IMR-90 (cell line): ENCODE measurements at regions not wholly inside any gene's neighbourhood (a gene's known extent, or its start where the extent isn't known, plus 50 kb on each side); places are given as distances from the start of the nearest gene placed in this dataset.

Experiments
- ATAC-seq: fragments of 200-7000 bp; cut with Tn5 transposase; 2 replicates; pipeline ENCODE4 v1.9.1; 2020; ENCODE audit warnings: low read depth, mild to moderate bottlenecking, moderate library complexity
- BruUV-seq: library from RNA; stranded (reverse); fragments of 400-500 nt; replicated peaks from 2 replicates; lab custom pipeline; 2021; lab: Mats Ljungman, UMichigan
- CTCF ChIA-PET: fragments of 300-600 bp; formaldehyde crosslinking; extraction: SDS; loops from one replicate; lab custom pipeline; 2021; ENCODE audit warnings: antibody characterized with exemption; lab: Yijun Ruan, JAX
- POLR2A ChIA-PET: fragments of 300-600 bp; sonication (Branson Sonifier 250); formaldehyde crosslinking; loops from one replicate; lab custom pipeline; 2022; ENCODE audit warnings: antibody characterized with exemption; ENCODE audit not compliant: unreplicated experiment; lab: Charles Lee
- DNase-seq: peaks from one replicate; pipeline ENCODE4 v3.0.0; 2013
- H2AFZ ChIP-seq: replicated peaks from 2 replicates; pipeline ENCODE3; 2013; ENCODE audit warnings: low read length, mild to moderate bottlenecking; ENCODE audit not compliant: poor library complexity
- H2AK5ac ChIP-seq: 2 replicates; pipeline ENCODE4 v1.6.1; 2013; ENCODE audit warnings: low read depth, low read length, inconsistent platforms
- H2AK9ac ChIP-seq: replicated peaks from 2 replicates; pipeline ENCODE3; 2013; ENCODE audit warnings: mild to moderate bottlenecking, low read depth, low read length, moderate library complexity; ENCODE audit not compliant: poor library complexity
- H2BK120ac ChIP-seq: 2 replicates; pipeline ENCODE4 v1.6.1; 2013; ENCODE audit warnings: low read depth, low read length, inconsistent platforms
- H2BK15ac ChIP-seq: 3 replicates; pipeline ENCODE4 v1.6.1; 2013; ENCODE audit warnings: low read depth, low read length, inconsistent platforms
- H2BK20ac ChIP-seq: 2 replicates; pipeline ENCODE4 v1.6.1; 2013; ENCODE audit warnings: low read depth, mild to moderate bottlenecking, inconsistent platforms, low read length, moderate library complexity
- H2BK5ac ChIP-seq: 2 replicates; pipeline ENCODE4 v1.6.1; 2013; ENCODE audit warnings: mild to moderate bottlenecking, low read depth, low read length, inconsistent platforms; ENCODE audit not compliant: poor library complexity, severe bottlenecking
- H3K14ac ChIP-seq: replicated peaks from 2 replicates; pipeline ENCODE4 v1.6.1; 2013; ENCODE audit warnings: low read depth, low read length, inconsistent platforms
- H3K18ac ChIP-seq: 2 replicates; pipeline ENCODE4 v1.6.1; 2013; ENCODE audit warnings: low read depth, low read length, control low read depth
- H3K23ac ChIP-seq: 2 replicates; pipeline ENCODE4 v1.6.1; 2013; ENCODE audit warnings: low read depth, low read length, inconsistent platforms
- H3K27ac ChIP-seq: 2 replicates; pipeline ENCODE4 v1.5.1; 2013; ENCODE audit warnings: mild to moderate bottlenecking, control low read depth, low read length; ENCODE audit not compliant: insufficient read depth
- H3K27me3 ChIP-seq: 2 replicates; pipeline ENCODE4 v1.6.1; 2013; ENCODE audit warnings: low read length; ENCODE audit not compliant: control insufficient read depth, insufficient read depth
- H3K36me3 ChIP-seq: 2 replicates; pipeline ENCODE4 v1.6.1; 2013; ENCODE audit warnings: low read length, mixed read lengths; ENCODE audit not compliant: control insufficient read depth, insufficient read depth
- H3K4ac ChIP-seq: 2 replicates; pipeline ENCODE4 v1.6.1; 2013; ENCODE audit warnings: low read depth, low read length, inconsistent platforms
- H3K4me1 ChIP-seq: 2 replicates; pipeline ENCODE4 v1.6.1; 2013; ENCODE audit warnings: low read length, mixed read lengths; ENCODE audit not compliant: control insufficient read depth, insufficient read depth
- H3K4me2 ChIP-seq: 2 replicates; pipeline ENCODE4 v1.6.1; 2013; ENCODE audit warnings: low read depth, mild to moderate bottlenecking, control low read depth, low read length, moderate library complexity
- H3K4me3 ChIP-seq: 2 replicates; pipeline ENCODE4 v1.5.1; 2013; ENCODE audit warnings: low read depth, mild to moderate bottlenecking, control low read depth, low read length, moderate library complexity; ENCODE audit not compliant: insufficient read depth
- H3K56ac ChIP-seq: 2 replicates; pipeline ENCODE4 v1.6.1; 2013; ENCODE audit warnings: low read length, inconsistent platforms; ENCODE audit not compliant: insufficient read depth; ENCODE audit errors: extremely low read depth
- H3K79me1 ChIP-seq, 2 experiments: 2 replicates each; pipeline ENCODE4 v1.6.1; 2013; ENCODE audit warnings: low read length in 2 of 2, inconsistent platforms in 1 of 2, low read depth in 1 of 2
- H3K9ac ChIP-seq: 2 replicates; pipeline ENCODE4 v1.6.1; 2013; ENCODE audit warnings: low read depth, low read length, control low read depth
- H3K9me1 ChIP-seq: 2 replicates; pipeline ENCODE4 v1.6.1; 2013; ENCODE audit warnings: low read length, inconsistent platforms; ENCODE audit not compliant: insufficient read depth
- H3K9me3 ChIP-seq: 2 replicates; pipeline ENCODE4 v1.6.1; 2013; ENCODE audit warnings: low read length; ENCODE audit not compliant: control insufficient read depth, insufficient read depth
- H4K20me1 ChIP-seq: 2 replicates; pipeline ENCODE4 v1.6.1; 2013; ENCODE audit warnings: low read length, inconsistent platforms; ENCODE audit not compliant: insufficient read depth
- H4K5ac ChIP-seq: 2 replicates; pipeline ENCODE4 v1.6.1; 2013; ENCODE audit warnings: mild to moderate bottlenecking, low read depth, low read length, control low read depth
- H4K8ac ChIP-seq, 2 experiments: 2 replicates each; pipeline ENCODE4 v1.6.1; 2013; ENCODE audit warnings: low read depth in 2 of 2, low read length in 2 of 2, control low read depth in 1 of 2, inconsistent platforms in 1 of 2
- H4K91ac ChIP-seq: 2 replicates; pipeline ENCODE4 v1.6.1; 2013; ENCODE audit warnings: low read depth, low read length, inconsistent platforms; ENCODE audit not compliant: insufficient read depth
- FOS ChIP-seq: fragments of 150-350 bp; IDR thresholded peaks from 2 replicates; pipeline ENCODE4 v1.6.1; 2016; ENCODE audit warnings: low read depth, low read length
- MAFK ChIP-seq: IDR thresholded peaks from 2 replicates; pipeline ENCODE4 v1.6.1; 2012; ENCODE audit warnings: low read depth, low read length, improper control_type of control experiment
- MXI1 ChIP-seq: IDR thresholded peaks from 2 replicates; pipeline ENCODE4 v1.6.1; 2012; ENCODE audit warnings: low read depth, mild to moderate bottlenecking, low read length, moderate library complexity, borderline replicate concordance
- RAD21 ChIP-seq: IDR thresholded peaks from 2 replicates; pipeline ENCODE4 v1.6.1; 2012; ENCODE audit warnings: low read length, improper control_type of control experiment
- RFX5 ChIP-seq: IDR thresholded peaks from 2 replicates; pipeline ENCODE4 v1.8.0; 2012; ENCODE audit warnings: low read depth, mild to moderate bottlenecking, low read length, moderate library complexity
- WGBS, 2 experiments: methylation state at CpG; one replicate each; pipeline versions ENCODE4 v1.1.5 to v1.1.7; 2013; ENCODE audit warnings: missing lambda C conversion rate in 2 of 2; ENCODE audit not compliant: insufficient read length in 1 of 2; ENCODE audit errors: extremely low coverage in 2 of 2; 5-methylcytosine and 5-hydroxymethylcytosine counted together
- dilution Hi-C: fragments of 300-500 bp; cut with HindIII; formaldehyde crosslinking; loops from one replicate; pipeline ENCODE4 v1.14.3; 2018; ENCODE audit warnings: low sequenced_read_pairs; ENCODE audit not compliant: unreplicated experiment
- in situ Hi-C: fragments of 300-500 bp; cut with MboI; formaldehyde crosslinking; loops from 3 replicates; pipeline ENCODE4 v1.14.3; 2019; ENCODE audit warnings: low sequenced_read_pairs, inconsistent platforms, mixed read lengths
- intact Hi-C: fragments of 100-400 bp; cut with micrococcal nuclease; formaldehyde crosslinking; loops from 2 replicates; pipeline ENCODE4 v1.10.0; 2022
- TF ChIP-seq, protein P1 (sequence below): fragments of 150-350 bp; IDR thresholded peaks from 2 replicates; pipeline ENCODE4 v1.6.1; 2017; ENCODE audit warnings: mild to moderate bottlenecking, antibody characterized with exemption, low read length, low read depth

DNA sequence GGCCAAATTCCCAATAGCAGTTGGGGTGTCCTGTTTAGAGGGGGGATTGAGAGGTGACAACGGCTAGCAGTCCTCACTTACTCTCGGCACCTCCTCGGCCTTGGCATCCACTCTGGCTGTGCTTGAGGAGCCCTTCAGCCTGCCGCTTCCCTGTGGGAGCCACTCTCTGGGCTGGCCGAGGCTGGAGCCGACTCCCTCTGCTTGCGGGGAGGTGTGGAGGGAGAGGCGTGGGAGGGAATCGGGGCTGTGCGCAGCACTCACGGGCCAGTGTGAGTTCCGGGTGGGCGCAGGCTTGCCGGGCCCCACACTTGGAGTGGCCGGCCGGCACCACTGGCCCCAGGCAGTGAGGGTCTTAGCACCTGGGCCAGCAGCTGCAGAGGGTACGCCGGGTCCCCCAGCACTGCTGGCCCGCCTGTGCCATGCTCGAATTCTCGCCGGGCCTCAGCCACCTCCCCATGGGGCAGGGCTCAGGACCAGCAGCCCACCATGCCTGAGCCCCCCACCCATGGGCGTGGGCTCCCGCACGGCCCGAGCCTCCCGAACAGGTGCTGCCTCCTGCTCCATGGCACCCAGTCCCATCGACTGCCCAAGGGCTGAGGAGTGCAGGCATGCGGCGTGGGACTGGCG is 705.9 kb upstream of the ZNF804A start:
- DNase-seq: no peak
- no peak for ATAC-seq
- Histone ChIP-seq H3K23ac (no peak overlapping the region), H3K79me1 (no peaks in the 10 kb centered on the region), H2AK9ac (no peak overlapping the region), H3K4me1 (no peaks in the 10 kb centered on the region), H3K4me2 (no peak overlapping the region), H3K27ac (no peak overlapping the region), H3K4ac (no peak overlapping the region), H3K9ac (no peak overlapping the region), H2AK5ac (no peak overlapping the region), H2BK120ac (no peak overlapping the region), H4K8ac (no peak overlapping the region), H2AFZ (no peak overlapping the region), H3K14ac (no peak overlapping the region), H3K4me3 (no peak overlapping the region), H3K18ac (no peak overlapping the region), H3K56ac (no peak overlapping the region), H3K36me3 (no peaks in the 10 kb centered on the region), H2BK5ac (no peak overlapping the region), H2BK15ac (no peak overlapping the region), H4K20me1 (no peaks in the 10 kb centered on the region), H3K9me1 (no peaks in the 10 kb centered on the region), H3K9me3 (peaks cover 12% of the 10 kb centered on the region; the same call in 1 of the 2 replicates), H4K5ac (no peak overlapping the region), H3K27me3 (no peaks in the 10 kb centered on the region), H2BK20ac (no peak overlapping the region), H4K91ac (no peak overlapping the region)
- intact Hi-C loops: no loop called here
- CTCF ChIA-PET: no interaction called here
- 74% methylated on average over 2 of the region's 31 CpGs; no CpG with 5 or more reads in 1 of the 2 experiments for WGBS, 2 experiments
- no TSS peak for BruUV-seq
- TF ChIP-seq RAD21 (no peak), RFX5 (no peak), MAFK (no peak), FOS (no peak), MXI1 (no peak)
- TF ChIP-seq, protein P1, sequence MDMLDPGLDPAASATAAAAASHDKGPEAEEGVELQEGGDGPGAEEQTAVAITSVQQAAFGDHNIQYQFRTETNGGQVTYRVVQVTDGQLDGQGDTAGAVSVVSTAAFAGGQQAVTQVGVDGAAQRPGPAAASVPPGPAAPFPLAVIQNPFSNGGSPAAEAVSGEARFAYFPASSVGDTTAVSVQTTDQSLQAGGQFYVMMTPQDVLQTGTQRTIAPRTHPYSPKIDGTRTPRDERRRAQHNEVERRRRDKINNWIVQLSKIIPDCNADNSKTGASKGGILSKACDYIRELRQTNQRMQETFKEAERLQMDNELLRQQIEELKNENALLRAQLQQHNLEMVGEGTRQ: no peak
- POLR2A ChIA-PET: no interaction called here
- dilution Hi-C loops: no loop called here
- in situ Hi-C loops: no loop called here
